Esophagus squamous epithelium (tissue), 5 donors: ENCODE measurements at regions not wholly inside any gene's neighbourhood (a gene's known extent, or its start where the extent isn't known, plus 50 kb on each side); places are given as distances from the start of the nearest gene placed in this dataset.

ENCODE experiments used
- DNase-seq: peaks from one replicate; lab custom pipeline; 2025; lab: John Stamatoyannopoulos, UW
- H3K27ac ChIP-seq, 4 donors: fragments of 200-600 bp; sonication (generic); one replicate each; pipeline ENCODE4 v1.5.1; 2016 to 2019; ENCODE audit warnings: mild to moderate bottlenecking in 1 of 4
- H3K27me3 ChIP-seq, 4 donors: fragments of 200-600 bp; sonication (generic); 1 replicate in 3 of 4; 2 replicates in 1 of 4; pipeline versions ENCODE4 v1.5.1 to v1.6.0; 2017 to 2021; ENCODE audit warnings: antibody characterized with exemption in 1 of 4
- H3K36me3 ChIP-seq, 3 donors: fragments of 200-600 bp; sonication (generic); one replicate each; pipeline ENCODE4 v1.5.1; 2016 to 2019
- H3K4me1 ChIP-seq, 3 donors: fragments of 200-600 bp; sonication (generic); one replicate each; pipeline ENCODE4 v1.5.1; 2017 to 2019
- H3K4me3 ChIP-seq, 4 donors: fragments of 200-600 bp; sonication (generic); 1 replicate in 3 of 4; 2 replicates in 1 of 4; pipeline ENCODE4 v1.5.1; 2016 to 2019; ENCODE audit warnings: mild to moderate bottlenecking in 2 of 4, moderate library complexity in 1 of 4
- H3K9me3 ChIP-seq, 3 donors: fragments of 200-600 bp; sonication (generic); one replicate each; pipeline ENCODE4 v1.5.1; 2016 to 2019
- POLR2A ChIP-seq, 4 donors: fragments of 450-650 bp; IDR thresholded peaks; one replicate each; pipeline ENCODE4 v1.6.1; 2017; ENCODE audit warnings: antibody characterized with exemption in 4 of 4, mild to moderate bottlenecking in 4 of 4, moderate library complexity in 3 of 4
- WGBS, 2 donors: methylation state at CpG; one replicate each; pipeline ENCODE4 v1.1.5; 2018; 5-methylcytosine and 5-hydroxymethylcytosine counted together
- intact Hi-C: fragments of 100-400 bp; cut with DNase I; formaldehyde crosslinking; loops from one replicate; pipeline ENCODE4 v1.15.0; 2022
- TF ChIP-seq, protein P1 (sequence below), 6 experiments: fragments of 450-650 bp in 4 of 6; fragments of 200-600 bp in 2 of 6; sonication (generic) in 2 of 6; IDR thresholded peaks; one replicate each; pipeline ENCODE4 v1.5.1; 2016 to 2019; ENCODE audit warnings: antibody characterized with exemption in 6 of 6, mild to moderate bottlenecking in 4 of 6, moderate library complexity in 4 of 6
- donor health status: DM: yes; HTN: yes; CAD: no.

- intact Hi-C loops = no loop called here
- WGBS, 2 donors = 53 to 61% methylated on average over 5 of the region's 5 CpGs
- TF ChIP-seq, protein P1, sequence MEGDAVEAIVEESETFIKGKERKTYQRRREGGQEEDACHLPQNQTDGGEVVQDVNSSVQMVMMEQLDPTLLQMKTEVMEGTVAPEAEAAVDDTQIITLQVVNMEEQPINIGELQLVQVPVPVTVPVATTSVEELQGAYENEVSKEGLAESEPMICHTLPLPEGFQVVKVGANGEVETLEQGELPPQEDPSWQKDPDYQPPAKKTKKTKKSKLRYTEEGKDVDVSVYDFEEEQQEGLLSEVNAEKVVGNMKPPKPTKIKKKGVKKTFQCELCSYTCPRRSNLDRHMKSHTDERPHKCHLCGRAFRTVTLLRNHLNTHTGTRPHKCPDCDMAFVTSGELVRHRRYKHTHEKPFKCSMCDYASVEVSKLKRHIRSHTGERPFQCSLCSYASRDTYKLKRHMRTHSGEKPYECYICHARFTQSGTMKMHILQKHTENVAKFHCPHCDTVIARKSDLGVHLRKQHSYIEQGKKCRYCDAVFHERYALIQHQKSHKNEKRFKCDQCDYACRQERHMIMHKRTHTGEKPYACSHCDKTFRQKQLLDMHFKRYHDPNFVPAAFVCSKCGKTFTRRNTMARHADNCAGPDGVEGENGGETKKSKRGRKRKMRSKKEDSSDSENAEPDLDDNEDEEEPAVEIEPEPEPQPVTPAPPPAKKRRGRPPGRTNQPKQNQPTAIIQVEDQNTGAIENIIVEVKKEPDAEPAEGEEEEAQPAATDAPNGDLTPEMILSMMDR (IDR thresholded peaks at IDR 0.05) = no peak
- no peak for TF ChIP-seq POLR2A (IDR thresholded peaks at IDR 0.05)
- Histone ChIP-seq H3K9me3 (no peaks in the 10 kb centered on the region), H3K4me1 (peaks cover 0 to 8% (median 0%) of the 10 kb centered on the region in 3 donors), H3K27me3 (no peaks in the 10 kb centered on the region), H3K4me3 (no peak overlapping the region), H3K27ac (no peak overlapping the region), H3K36me3 (no peaks in the 10 kb centered on the region)
- no peak for DNase-seq
These were observed 111.8 kb upstream of the ANKRD1 start for GRCh38 chr10:91032611-91033206.

GRCh38 chr10:91033324-91033950, 112.5 kb upstream of the ANKRD1 start:
- Histone ChIP-seq H3K36me3 (no peaks in the 10 kb centered on the region), H3K9me3 (no peaks in the 10 kb centered on the region), H3K4me1 (peaks cover 0 to 8% (median 0%) of the 10 kb centered on the region in 3 donors), H3K27ac (no peak overlapping the region), H3K27me3 (no peaks in the 10 kb centered on the region), H3K4me3 (no peak overlapping the region)
- DNase-seq = no peak
- no peak for TF ChIP-seq POLR2A (IDR thresholded peaks at IDR 0.05)
- TF ChIP-seq, protein P1 (IDR thresholded peaks at IDR 0.05) = no peak
- intact Hi-C loops = no loop called here
- WGBS, 2 donors = 83 to 87% methylated on average over 6 of the region's 6 CpGs

DNA sequence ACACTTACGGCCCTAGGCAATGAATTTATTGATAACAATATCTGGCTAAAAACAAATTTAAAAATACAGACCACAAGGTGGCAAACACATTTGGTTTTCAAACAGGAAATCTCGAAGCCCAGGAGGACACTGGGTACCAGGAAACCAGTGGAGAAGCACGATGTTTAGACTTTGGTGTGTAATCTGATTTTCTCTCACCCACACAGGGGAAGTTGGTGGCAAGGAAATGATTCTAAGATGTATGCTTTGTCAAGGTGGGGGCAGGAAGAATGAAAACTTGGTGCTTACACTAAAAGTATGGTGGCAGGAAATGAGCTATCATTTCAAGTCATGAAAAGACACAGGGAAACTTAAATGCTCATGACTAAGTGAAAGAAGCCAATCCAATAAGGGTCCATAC, 113.2 kb upstream of the ANKRD1 start:
- DNase-seq = no peak
- Histone ChIP-seq H3K4me3 (no peak overlapping the region), H3K27me3 (no peaks in the 10 kb centered on the region), H3K4me1 (peaks cover 0 to 8% (median 0%) of the 10 kb centered on the region in 3 donors), H3K27ac (no peak overlapping the region), H3K9me3 (no peaks in the 10 kb centered on the region), H3K36me3 (no peaks in the 10 kb centered on the region)
- 57 to 62% methylated on average over 3 of the region's 3 CpGs for WGBS, 2 donors
- TF ChIP-seq POLR2A (IDR thresholded peaks at IDR 0.05) = no peak
- TF ChIP-seq, protein P1 (IDR thresholded peaks at IDR 0.05) = no peak
- intact Hi-C loops = no loop called here

- intact Hi-C loops = no loop called here
- WGBS, 2 donors = 17 to 25% methylated on average over 9 of the region's 9 CpGs
- Histone ChIP-seq H3K9me3 (no peaks in the 10 kb centered on the region), H3K4me3 (no peak overlapping the region), H3K36me3 (no peaks in the 10 kb centered on the region), H3K27ac (no peak overlapping the region), H3K27me3 (no peaks in the 10 kb centered on the region), H3K4me1 (peaks cover 0 to 8% (median 0%) of the 10 kb centered on the region in 3 donors)
- no peak for DNase-seq
- TF ChIP-seq, protein P1 (IDR thresholded peaks at IDR 0.05) = no peak
- no peak for TF ChIP-seq POLR2A (IDR thresholded peaks at IDR 0.05)
These were observed 113.7 kb upstream of the ANKRD1 start for GRCh38 chr10:91034494-91035159.
